ENCODE measurements at regions not wholly inside any gene's neighbourhood (a gene's known extent, or its start where the extent isn't known, plus 50 kb on each side); places are given as distances from the start of the nearest gene placed in this dataset.
"Not testable (repeated sequence)": the region's sequence is repeated elsewhere in the genome, so short reads cannot be mapped to it uniquely, and the experiment has no call there.

- ATAC-seq (no peak), DNase-seq (no peak)
- no peaks in the 10 kb centered on the region for H3K36me3 Mint-ChIP-seq (ENCODE audit: low read depth)
- no peaks in the 10 kb centered on the region for H3K27me3 Mint-ChIP-seq
- POLR2A ChIA-PET = no interaction called here
- H3K4me1 Mint-ChIP-seq = no peaks in the 10 kb centered on the region
- H3K9me3 Mint-ChIP-seq (ENCODE audit: low read depth) = peaks cover 3% of the 10 kb centered on the region
- H3K27ac Mint-ChIP-seq = no peak overlapping the region
- CTCF ChIA-PET = no interaction called here
- intact Hi-C loops (cut with DNase I, micrococcal nuclease) = no loop called here
- H3K4me3 Mint-ChIP-seq = no peak overlapping the region
These were observed 750.6 kb upstream of the PCDH15 start for GRCh38 chr10:55551603-55552002.

- ATAC-seq (no peak), DNase-seq (no peak)
- Mint-ChIP-seq H3K9me3 (ENCODE audit: low read depth) (peaks cover 3% of the 10 kb centered on the region), H3K27me3 (no peaks in the 10 kb centered on the region), H3K4me1 (no peaks in the 10 kb centered on the region), H3K4me3 (no peak overlapping the region), H3K36me3 (ENCODE audit: low read depth) (no peaks in the 10 kb centered on the region), H3K27ac (no peak overlapping the region)
- ChIA-PET POLR2A (no interaction called here), CTCF (no interaction called here)
- intact Hi-C loops (cut with DNase I, micrococcal nuclease) = no loop called here
These were observed 749.2 kb upstream of the PCDH15 start for GRCh38 chr10:55550236-55550635.

- H3K4me1 Mint-ChIP-seq; DNase-seq; CTCF ChIA-PET; POLR2A ChIA-PET; H3K4me3 Mint-ChIP-seq; ATAC-seq; H3K27me3 Mint-ChIP-seq; H3K9me3 Mint-ChIP-seq (ENCODE audit: low read depth); intact Hi-C loops (cut with DNase I, micrococcal nuclease); H3K36me3 Mint-ChIP-seq (ENCODE audit: low read depth); H3K27ac Mint-ChIP-seq: not testable (repeated sequence)
These were observed 736.5 kb upstream of the PCDH15 start for GRCh38 chr10:55537497-55537896.

GRCh38 chr10:55519264-55519663, 718.2 kb upstream of the PCDH15 start:
- H3K4me3 Mint-ChIP-seq = no peak overlapping the region

GRCh38 chr10:55518416-55518815, 717.4 kb upstream of the PCDH15 start:
- POLR2A ChIA-PET; H3K4me3 Mint-ChIP-seq; H3K36me3 Mint-ChIP-seq (ENCODE audit: low read depth); H3K27ac Mint-ChIP-seq; H3K9me3 Mint-ChIP-seq (ENCODE audit: low read depth); H3K4me1 Mint-ChIP-seq; ATAC-seq; DNase-seq; H3K27me3 Mint-ChIP-seq; intact Hi-C loops (cut with DNase I, micrococcal nuclease); CTCF ChIA-PET: not testable (repeated sequence)

More at GRCh38 chr10:55519264-55519663, 718.2 kb upstream of the PCDH15 start:
- no peak overlapping the region for H3K27ac Mint-ChIP-seq
- POLR2A ChIA-PET = no interaction called here
- ATAC-seq (no peak), DNase-seq (no peak)
- CTCF ChIA-PET = interaction anchor here (0.6 kb wide), 1 partner anchor 8 kb away, joined by 4 read pairs; no protein-coding TSS in a partner anchor
- H3K27me3 Mint-ChIP-seq = no peaks in the 10 kb centered on the region
- H3K36me3 Mint-ChIP-seq (ENCODE audit: low read depth) = no peaks in the 10 kb centered on the region
- H3K9me3 Mint-ChIP-seq (ENCODE audit: low read depth) = peaks cover 4% of the 10 kb centered on the region
- H3K4me1 Mint-ChIP-seq = no peaks in the 10 kb centered on the region
- intact Hi-C loops (cut with DNase I, micrococcal nuclease) = no loop called here

- DNase-seq = no peak
- Mint-ChIP-seq H3K4me3 (no peak overlapping the region), H3K9me3 (ENCODE audit: low read depth) (no peaks in the 10 kb centered on the region), H3K27me3 (no peaks in the 10 kb centered on the region), H3K27ac (no peak overlapping the region), H3K4me1 (no peaks in the 10 kb centered on the region), H3K36me3 (ENCODE audit: low read depth) (no peaks in the 10 kb centered on the region)
- CTCF ChIA-PET = no interaction called here
- no peak for ATAC-seq
- POLR2A ChIA-PET = no interaction called here
- intact Hi-C loops (cut with DNase I, micrococcal nuclease) = no loop called here
These were observed 708.1 kb upstream of the PCDH15 start for GRCh38 chr10:55509168-55509567.

- ChIA-PET POLR2A (no interaction called here), CTCF (no interaction called here)
- Mint-ChIP-seq H3K27ac (no peak overlapping the region), H3K27me3 (no peaks in the 10 kb centered on the region), H3K9me3 (ENCODE audit: low read depth) (peaks cover 2% of the 10 kb centered on the region), H3K4me3 (no peak overlapping the region), H3K36me3 (ENCODE audit: low read depth) (no peaks in the 10 kb centered on the region), H3K4me1 (no peaks in the 10 kb centered on the region)
- intact Hi-C loops (cut with DNase I, micrococcal nuclease) = loop anchor here in 1 of 2 experiments (5.0 kb wide), 1 partner anchor 409 kb away; no protein-coding TSS in a partner anchor
- ATAC-seq (no peak), DNase-seq (peak; percentile 13)
These were observed 700.0 kb upstream of the PCDH15 start for GRCh38 chr10:55500931-55501559.

- Mint-ChIP-seq H3K4me3 (no peak overlapping the region), H3K27me3 (no peaks in the 10 kb centered on the region), H3K9me3 (ENCODE audit: low read depth) (peaks cover 2% of the 10 kb centered on the region), H3K36me3 (ENCODE audit: low read depth) (no peaks in the 10 kb centered on the region), H3K27ac (no peak overlapping the region), H3K4me1 (no peaks in the 10 kb centered on the region)
- CTCF ChIA-PET = no interaction called here
- POLR2A ChIA-PET = no interaction called here
- intact Hi-C loops (cut with DNase I, micrococcal nuclease) = no loop called here
- ATAC-seq = no peak
- DNase-seq = no peak
These were observed 697.0 kb upstream of the PCDH15 start for GRCh38 chr10:55497893-55498499.

- Mint-ChIP-seq H3K4me3 (no peak overlapping the region), H3K36me3 (ENCODE audit: low read depth) (no peaks in the 10 kb centered on the region), H3K27me3 (no peaks in the 10 kb centered on the region), H3K9me3 (ENCODE audit: low read depth) (peaks cover 6% of the 10 kb centered on the region), H3K27ac (no peak overlapping the region), H3K4me1 (no peaks in the 10 kb centered on the region)
- ChIA-PET POLR2A (no interaction called here), CTCF (no interaction called here)
- intact Hi-C loops (cut with DNase I, micrococcal nuclease) = no loop called here
- ATAC-seq = no peak
- DNase-seq = no peak
These were observed 694.5 kb upstream of the PCDH15 start for GRCh38 chr10:55495555-55495954.

- ATAC-seq (no peak), DNase-seq (no peak)
- Mint-ChIP-seq H3K4me1 (no peaks in the 10 kb centered on the region), H3K27ac (no peak overlapping the region), H3K4me3 (no peak overlapping the region), H3K9me3 (ENCODE audit: low read depth) (peaks cover 4% of the 10 kb centered on the region), H3K27me3 (no peaks in the 10 kb centered on the region), H3K36me3 (ENCODE audit: low read depth) (no peaks in the 10 kb centered on the region)
- intact Hi-C loops (cut with DNase I, micrococcal nuclease) = no loop called here
- ChIA-PET CTCF (no interaction called here), POLR2A (no interaction called here)
These were observed 690.7 kb upstream of the PCDH15 start for GRCh38 chr10:55491712-55492111.

GRCh38 chr10:55485827-55486226, 684.8 kb upstream of the PCDH15 start:
- CTCF ChIA-PET = no interaction called here
- ATAC-seq (no peak), DNase-seq (no peak)
- H3K9me3 Mint-ChIP-seq (ENCODE audit: low read depth) = peaks cover 20% of the 10 kb centered on the region
- POLR2A ChIA-PET = no interaction called here
- no peaks in the 10 kb centered on the region for H3K36me3 Mint-ChIP-seq (ENCODE audit: low read depth)
- H3K27me3 Mint-ChIP-seq = no peaks in the 10 kb centered on the region
- intact Hi-C loops (cut with DNase I, micrococcal nuclease) = no loop called here
- no peak overlapping the region for H3K4me3 Mint-ChIP-seq
- H3K4me1 Mint-ChIP-seq = no peaks in the 10 kb centered on the region
- no peak overlapping the region for H3K27ac Mint-ChIP-seq

GRCh38 chr10:55476129-55476528, 675.1 kb upstream of the PCDH15 start:
- intact Hi-C loops (cut with DNase I, micrococcal nuclease) = no loop called here
- peaks cover 11% of the 10 kb centered on the region for H3K9me3 Mint-ChIP-seq (ENCODE audit: low read depth)
- H3K4me3 Mint-ChIP-seq = no peak overlapping the region
- no peaks in the 10 kb centered on the region for H3K27me3 Mint-ChIP-seq
- ATAC-seq (no peak), DNase-seq (no peak)
- no peaks in the 10 kb centered on the region for H3K36me3 Mint-ChIP-seq (ENCODE audit: low read depth)
- H3K27ac Mint-ChIP-seq = no peak overlapping the region
- no peaks in the 10 kb centered on the region for H3K4me1 Mint-ChIP-seq
- ChIA-PET POLR2A (no interaction called here), CTCF (no interaction called here)
